Activated CD4-positive, alpha-beta T cell treated with anti-CD3 and anti-CD28 coated beads, Interleukin-2, amount 50 U/mL, for 24 hours (primary cell): ENCODE measurements at regions not wholly inside any gene's neighbourhood (a gene's known extent, or its start where the extent isn't known, plus 50 kb on each side); places are given as distances from the start of the nearest gene placed in this dataset.

Experiments
- DNase-seq, 2 donors: peaks; one replicate each; pipeline ENCODE4 v3.0.0-alpha.2; 2020; ENCODE audit warnings: low read depth in 1 of 2, low spot score in 1 of 2

GRCh38 chr2:111702804-111703196 is 181.2 kb downstream of the ANAPC1 start:
- no peak for DNase-seq

- no peak for DNase-seq
Measured at GRCh38 chr2:111703759-111704158, 180.2 kb downstream of the ANAPC1 start.

GRCh38 chr2:111704246-111704645 is 179.7 kb downstream of the ANAPC1 start:
- DNase-seq: no peak

- no peak for DNase-seq
Measured at GRCh38 chr2:111705239-111705638, 178.8 kb downstream of the ANAPC1 start.

- DNase-seq: peak in 1 of 2 donors; percentile 50
Measured at GRCh38 chr2:111705711-111706336, 178.2 kb downstream of the ANAPC1 start.

GRCh38 chr2:111706481-111707001 is 177.5 kb downstream of the ANAPC1 start:
- no peak for DNase-seq

- DNase-seq: no peak
Measured at GRCh38 chr2:111707700-111708099, 176.3 kb downstream of the ANAPC1 start.

- DNase-seq: no peak
Measured at GRCh38 chr2:111708476-111709180, 175.4 kb downstream of the ANAPC1 start.

GRCh38 chr2:111709321-111709720 is 174.7 kb downstream of the ANAPC1 start:
- no peak for DNase-seq

GRCh38 chr2:111710085-111710484 is 173.9 kb downstream of the ANAPC1 start:
- DNase-seq: no peak

GRCh38 chr2:111710613-111711012 is 173.4 kb downstream of the ANAPC1 start:
- DNase-seq: no peak

- no peak for DNase-seq
Measured at GRCh38 chr2:111711270-111711669, 172.7 kb downstream of the ANAPC1 start.

GRCh38 chr2:111712361-111712760 is 171.6 kb downstream of the ANAPC1 start:
- DNase-seq: no peak

GRCh38 chr2:111712940-111713515 is 171.0 kb downstream of the ANAPC1 start:
- DNase-seq: no peak

GRCh38 chr2:111715987-111716904 is 167.7 kb downstream of the ANAPC1 start:
- no peak for DNase-seq

- DNase-seq: no peak
Measured at GRCh38 chr2:111716905-111717775, 166.9 kb downstream of the ANAPC1 start.
